Esophagus squamous epithelium (tissue), 4 donors: ENCODE measurements at regions not wholly inside any gene's neighbourhood (a gene's known extent, or its start where the extent isn't known, plus 50 kb on each side); places are given as distances from the start of the nearest gene placed in this dataset.

Experiments used
- CTCF ChIP-seq, 6 experiments: fragments of 450-650 bp in 4 of 6; fragments of 200-600 bp in 2 of 6; sonication (generic) in 2 of 6; IDR thresholded peaks; one replicate each; pipeline ENCODE4 v1.5.1; 2016 to 2019; ENCODE audit warnings: antibody characterized with exemption in 6 of 6, mild to moderate bottlenecking in 4 of 6, moderate library complexity in 4 of 6
- POLR2A ChIP-seq, 4 donors: fragments of 450-650 bp; IDR thresholded peaks; one replicate each; pipeline ENCODE4 v1.6.1; 2017; ENCODE audit warnings: antibody characterized with exemption in 4 of 4, mild to moderate bottlenecking in 4 of 4, moderate library complexity in 3 of 4

GRCh38 chr9:21574261-21574660, 92.1 kb upstream of the IFNE start:
- TF ChIP-seq CTCF (IDR thresholded peaks at IDR 0.05) (no peak), POLR2A (IDR thresholded peaks at IDR 0.05) (no peak)
